OCI-LY3 (cell line): ENCODE measurements at regions not wholly inside any gene's neighbourhood (a gene's known extent, or its start where the extent isn't known, plus 50 kb on each side); places are given as distances from the start of the nearest gene placed in this dataset.

Source experiments
- EZH2phosphoT487 ChIP-seq: fragments of 200-600 bp; shearing (Covaris generic); IDR thresholded peaks from 2 replicates; pipeline ENCODE4 v1.6.1; 2018; ENCODE audit warnings: antibody characterized with exemption, mixed run types, low read depth
- TF ChIP-seq, protein P1 (sequence below): fragments of 200-600, 300-600 bp; sonication (generic); IDR thresholded peaks from 2 replicates; pipeline ENCODE4 v1.5.1; 2014; ENCODE audit warnings: antibody characterized with exemption, low read length, low read depth

GRCh38 chr3:6273878-6274277, 587.0 kb upstream of the GRM7 start:
- TF ChIP-seq, protein P1, sequence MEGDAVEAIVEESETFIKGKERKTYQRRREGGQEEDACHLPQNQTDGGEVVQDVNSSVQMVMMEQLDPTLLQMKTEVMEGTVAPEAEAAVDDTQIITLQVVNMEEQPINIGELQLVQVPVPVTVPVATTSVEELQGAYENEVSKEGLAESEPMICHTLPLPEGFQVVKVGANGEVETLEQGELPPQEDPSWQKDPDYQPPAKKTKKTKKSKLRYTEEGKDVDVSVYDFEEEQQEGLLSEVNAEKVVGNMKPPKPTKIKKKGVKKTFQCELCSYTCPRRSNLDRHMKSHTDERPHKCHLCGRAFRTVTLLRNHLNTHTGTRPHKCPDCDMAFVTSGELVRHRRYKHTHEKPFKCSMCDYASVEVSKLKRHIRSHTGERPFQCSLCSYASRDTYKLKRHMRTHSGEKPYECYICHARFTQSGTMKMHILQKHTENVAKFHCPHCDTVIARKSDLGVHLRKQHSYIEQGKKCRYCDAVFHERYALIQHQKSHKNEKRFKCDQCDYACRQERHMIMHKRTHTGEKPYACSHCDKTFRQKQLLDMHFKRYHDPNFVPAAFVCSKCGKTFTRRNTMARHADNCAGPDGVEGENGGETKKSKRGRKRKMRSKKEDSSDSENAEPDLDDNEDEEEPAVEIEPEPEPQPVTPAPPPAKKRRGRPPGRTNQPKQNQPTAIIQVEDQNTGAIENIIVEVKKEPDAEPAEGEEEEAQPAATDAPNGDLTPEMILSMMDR, result no peak
- no peak for TF ChIP-seq EZH2phosphoT487
